Neural cell (in vitro differentiated cells): ENCODE measurements at regions not wholly inside any gene's neighbourhood (a gene's known extent, or its start where the extent isn't known, plus 50 kb on each side); places are given as distances from the start of the nearest gene placed in this dataset.

Experiments used
- H2AFZ ChIP-seq: fragments of 200-600, 300-800 bp; sonication (generic), shearing (Covaris generic); 2 replicates; pipeline ENCODE4 v1.6.0; 2014; ENCODE audit warnings: low read depth, mild to moderate bottlenecking, antibody characterized with exemption, low read length, moderate library complexity
- H3F3A ChIP-seq: fragments of 200-600 bp; shearing (Covaris generic); 2 replicates; pipeline ENCODE4 v1.6.1; 2016; ENCODE audit warnings: mild to moderate bottlenecking, moderate library complexity, mixed read lengths, antibody characterized with exemption, low read length; ENCODE audit not compliant: insufficient read depth, poor library complexity, severe bottlenecking
- H3K27ac ChIP-seq: fragments of 200-600, 300-800 bp; sonication (generic), shearing (Covaris generic); 2 replicates; pipeline ENCODE4 v1.5.1; 2014; ENCODE audit warnings: mild to moderate bottlenecking, low read length, moderate library complexity
- H3K27me3 ChIP-seq: fragments of 300-800, 200-600 bp; sonication (generic), shearing (Covaris generic); 2 replicates; pipeline ENCODE4 v1.6.0; 2014; ENCODE audit warnings: mild to moderate bottlenecking, low read depth, low read length, moderate library complexity; ENCODE audit not compliant: insufficient read depth
- H3K36me3 ChIP-seq: fragments of 300-800, 200-600 bp; sonication (generic), shearing (Covaris generic); 2 replicates; pipeline ENCODE4 v1.5.1; 2014; ENCODE audit warnings: mild to moderate bottlenecking, antibody characterized with exemption, low read length, moderate library complexity; ENCODE audit not compliant: insufficient read depth
- H3K4me2 ChIP-seq: fragments of 300-800, 200-600 bp; sonication (generic), shearing (Covaris generic); 2 replicates; pipeline ENCODE4 v1.6.0; 2014; ENCODE audit warnings: mild to moderate bottlenecking, low read length
- H3K4me3 ChIP-seq: fragments of 300-800, 200-600 bp; sonication (generic), shearing (Covaris generic); 2 replicates; pipeline ENCODE4 v1.5.1; 2014; ENCODE audit warnings: mild to moderate bottlenecking, low read length, moderate library complexity
- H3K79me2 ChIP-seq: fragments of 200-600 bp; shearing (Covaris generic); replicated peaks from 2 replicates; pipeline ENCODE4 v1.6.0; 2014; ENCODE audit warnings: mild to moderate bottlenecking, low read length, moderate library complexity; ENCODE audit not compliant: insufficient read depth
- H3K9ac ChIP-seq: fragments of 300-800, 200-600 bp; sonication (generic), shearing (Covaris generic); 2 replicates; pipeline ENCODE4 v1.6.1; 2016; ENCODE audit warnings: mild to moderate bottlenecking, low read length, mixed read lengths
- H3K9me2 ChIP-seq: fragments of 200-600 bp; shearing (Covaris generic); 2 replicates; pipeline ENCODE4 v1.6.1; 2016; ENCODE audit warnings: mild to moderate bottlenecking, low read length, mixed read lengths; ENCODE audit not compliant: insufficient read depth
- H3K9me3 ChIP-seq: fragments of 200-600, 300-800 bp; sonication (generic), shearing (Covaris generic); 2 replicates; pipeline ENCODE4 v1.6.1; 2016; ENCODE audit warnings: mild to moderate bottlenecking, mixed run types, low read length, moderate library complexity, mixed read lengths
- H4K20me1 ChIP-seq: fragments of 200-600 bp; shearing (Covaris generic); 2 replicates; pipeline ENCODE4 v1.6.1; 2016; ENCODE audit warnings: mild to moderate bottlenecking, mixed run types; ENCODE audit not compliant: insufficient read depth
- EP300 ChIP-seq: fragments of 450-650 bp; conservative IDR thresholded peaks from 2 replicates; pipeline ENCODE4 v1.6.1; 2014; ENCODE audit warnings: antibody characterized with exemption, mild to moderate bottlenecking, moderate library complexity; ENCODE audit not compliant: poor library complexity, severe bottlenecking
- EZH2 ChIP-seq: fragments of 200-600, 300-800 bp; shearing (Covaris generic), sonication (generic); IDR thresholded peaks from 2 replicates; pipeline ENCODE4 v1.6.1; 2014; ENCODE audit warnings: antibody characterized with exemption, low read length, borderline replicate concordance, mild to moderate bottlenecking; ENCODE audit not compliant: insufficient read depth, poor library complexity, severe bottlenecking
- MXI1 ChIP-seq: fragments of 450-650 bp; conservative IDR thresholded peaks from 2 replicates; pipeline ENCODE4 v1.6.1; 2014; ENCODE audit warnings: antibody characterized with exemption, mild to moderate bottlenecking; ENCODE audit not compliant: poor library complexity, severe bottlenecking
- POLR2AphosphoS5 ChIP-seq: IDR thresholded peaks from 2 replicates; pipeline ENCODE4 v1.6.1; 2012
- RAD21 ChIP-seq: fragments of 450-650 bp; conservative IDR thresholded peaks from 2 replicates; pipeline ENCODE4 v1.6.1; 2014; ENCODE audit warnings: antibody characterized with exemption, mild to moderate bottlenecking, moderate library complexity
- SMC3 ChIP-seq: fragments of 450-650 bp; conservative IDR thresholded peaks from 2 replicates; pipeline ENCODE4 v1.6.1; 2014; ENCODE audit warnings: antibody characterized with exemption, mild to moderate bottlenecking, moderate library complexity; ENCODE audit not compliant: poor library complexity
- TAF1 ChIP-seq: IDR thresholded peaks from 2 replicates; pipeline ENCODE4 v1.6.1; 2012; ENCODE audit warnings: low read depth
- TF ChIP-seq, protein P1 (sequence below): IDR thresholded peaks from 2 replicates; pipeline ENCODE4 v1.6.1; 2012; ENCODE audit warnings: borderline replicate concordance
- TF ChIP-seq, protein P2 (sequence below): fragments of 450-650 bp; IDR thresholded peaks from 2 replicates; pipeline ENCODE4 v1.5.1; 2014; ENCODE audit warnings: antibody characterized with exemption, mild to moderate bottlenecking, moderate library complexity; ENCODE audit not compliant: poor library complexity, severe bottlenecking

- Histone ChIP-seq H3K79me2 (no peaks in the 10 kb centered on the region), H3K27me3 (no peaks in the 10 kb centered on the region), H4K20me1 (no peaks in the 10 kb centered on the region), H3K9me3 (no peaks in the 10 kb centered on the region), H3K9me2 (no peaks in the 10 kb centered on the region), H3K9ac (no peak overlapping the region), H3K36me3 (no peaks in the 10 kb centered on the region), H3K4me2 (no peak overlapping the region), H3F3A (no peaks in the 10 kb centered on the region), H2AFZ (no peak overlapping the region), H3K27ac (no peak overlapping the region), H3K4me3 (no peak overlapping the region)
- TF ChIP-seq TAF1 (no peak), POLR2AphosphoS5 (no peak)
Measured at GRCh38 chr13:65064967-65065366, 2165.2 kb downstream of the PCDH9 start.

DNA sequence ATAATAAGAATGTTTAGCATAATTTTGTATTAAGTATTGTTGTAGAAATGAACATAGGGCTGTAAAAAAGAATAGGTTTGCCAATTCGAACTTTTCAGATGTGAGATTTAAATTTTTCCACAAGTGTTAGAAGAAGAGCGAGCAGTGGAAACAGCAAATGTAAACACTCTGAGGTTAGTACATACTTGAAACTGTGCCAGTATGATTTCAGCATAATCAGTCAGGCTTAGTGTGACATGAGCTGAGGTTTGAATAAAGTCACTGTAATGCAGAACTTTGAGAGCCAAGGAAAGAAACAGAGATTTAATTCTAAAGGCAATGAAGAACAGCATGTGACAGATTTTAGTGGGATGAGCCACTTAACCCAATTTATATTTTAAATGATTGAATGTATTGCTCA lies 2166.4 kb downstream of the PCDH9 start:
- Histone ChIP-seq H3K27ac (no peak overlapping the region), H3K79me2 (no peaks in the 10 kb centered on the region), H3K4me3 (no peak overlapping the region), H3F3A (no peaks in the 10 kb centered on the region), H2AFZ (no peak overlapping the region), H4K20me1 (no peaks in the 10 kb centered on the region), H3K36me3 (no peaks in the 10 kb centered on the region), H3K27me3 (no peaks in the 10 kb centered on the region), H3K9me3 (no peaks in the 10 kb centered on the region), H3K9ac (no peak overlapping the region), H3K9me2 (no peaks in the 10 kb centered on the region), H3K4me2 (no peak overlapping the region)
- TF ChIP-seq MXI1 (no peak), TAF1 (no peak), EP300 (no peak), SMC3 (no peak), POLR2AphosphoS5 (no peak), RAD21 (no peak)
- TF ChIP-seq, protein P1, sequence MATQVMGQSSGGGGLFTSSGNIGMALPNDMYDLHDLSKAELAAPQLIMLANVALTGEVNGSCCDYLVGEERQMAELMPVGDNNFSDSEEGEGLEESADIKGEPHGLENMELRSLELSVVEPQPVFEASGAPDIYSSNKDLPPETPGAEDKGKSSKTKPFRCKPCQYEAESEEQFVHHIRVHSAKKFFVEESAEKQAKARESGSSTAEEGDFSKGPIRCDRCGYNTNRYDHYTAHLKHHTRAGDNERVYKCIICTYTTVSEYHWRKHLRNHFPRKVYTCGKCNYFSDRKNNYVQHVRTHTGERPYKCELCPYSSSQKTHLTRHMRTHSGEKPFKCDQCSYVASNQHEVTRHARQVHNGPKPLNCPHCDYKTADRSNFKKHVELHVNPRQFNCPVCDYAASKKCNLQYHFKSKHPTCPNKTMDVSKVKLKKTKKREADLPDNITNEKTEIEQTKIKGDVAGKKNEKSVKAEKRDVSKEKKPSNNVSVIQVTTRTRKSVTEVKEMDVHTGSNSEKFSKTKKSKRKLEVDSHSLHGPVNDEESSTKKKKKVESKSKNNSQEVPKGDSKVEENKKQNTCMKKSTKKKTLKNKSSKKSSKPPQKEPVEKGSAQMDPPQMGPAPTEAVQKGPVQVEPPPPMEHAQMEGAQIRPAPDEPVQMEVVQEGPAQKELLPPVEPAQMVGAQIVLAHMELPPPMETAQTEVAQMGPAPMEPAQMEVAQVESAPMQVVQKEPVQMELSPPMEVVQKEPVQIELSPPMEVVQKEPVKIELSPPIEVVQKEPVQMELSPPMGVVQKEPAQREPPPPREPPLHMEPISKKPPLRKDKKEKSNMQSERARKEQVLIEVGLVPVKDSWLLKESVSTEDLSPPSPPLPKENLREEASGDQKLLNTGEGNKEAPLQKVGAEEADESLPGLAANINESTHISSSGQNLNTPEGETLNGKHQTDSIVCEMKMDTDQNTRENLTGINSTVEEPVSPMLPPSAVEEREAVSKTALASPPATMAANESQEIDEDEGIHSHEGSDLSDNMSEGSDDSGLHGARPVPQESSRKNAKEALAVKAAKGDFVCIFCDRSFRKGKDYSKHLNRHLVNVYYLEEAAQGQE: no peak
- TF ChIP-seq, protein P2, sequence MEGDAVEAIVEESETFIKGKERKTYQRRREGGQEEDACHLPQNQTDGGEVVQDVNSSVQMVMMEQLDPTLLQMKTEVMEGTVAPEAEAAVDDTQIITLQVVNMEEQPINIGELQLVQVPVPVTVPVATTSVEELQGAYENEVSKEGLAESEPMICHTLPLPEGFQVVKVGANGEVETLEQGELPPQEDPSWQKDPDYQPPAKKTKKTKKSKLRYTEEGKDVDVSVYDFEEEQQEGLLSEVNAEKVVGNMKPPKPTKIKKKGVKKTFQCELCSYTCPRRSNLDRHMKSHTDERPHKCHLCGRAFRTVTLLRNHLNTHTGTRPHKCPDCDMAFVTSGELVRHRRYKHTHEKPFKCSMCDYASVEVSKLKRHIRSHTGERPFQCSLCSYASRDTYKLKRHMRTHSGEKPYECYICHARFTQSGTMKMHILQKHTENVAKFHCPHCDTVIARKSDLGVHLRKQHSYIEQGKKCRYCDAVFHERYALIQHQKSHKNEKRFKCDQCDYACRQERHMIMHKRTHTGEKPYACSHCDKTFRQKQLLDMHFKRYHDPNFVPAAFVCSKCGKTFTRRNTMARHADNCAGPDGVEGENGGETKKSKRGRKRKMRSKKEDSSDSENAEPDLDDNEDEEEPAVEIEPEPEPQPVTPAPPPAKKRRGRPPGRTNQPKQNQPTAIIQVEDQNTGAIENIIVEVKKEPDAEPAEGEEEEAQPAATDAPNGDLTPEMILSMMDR: no peak

DNA sequence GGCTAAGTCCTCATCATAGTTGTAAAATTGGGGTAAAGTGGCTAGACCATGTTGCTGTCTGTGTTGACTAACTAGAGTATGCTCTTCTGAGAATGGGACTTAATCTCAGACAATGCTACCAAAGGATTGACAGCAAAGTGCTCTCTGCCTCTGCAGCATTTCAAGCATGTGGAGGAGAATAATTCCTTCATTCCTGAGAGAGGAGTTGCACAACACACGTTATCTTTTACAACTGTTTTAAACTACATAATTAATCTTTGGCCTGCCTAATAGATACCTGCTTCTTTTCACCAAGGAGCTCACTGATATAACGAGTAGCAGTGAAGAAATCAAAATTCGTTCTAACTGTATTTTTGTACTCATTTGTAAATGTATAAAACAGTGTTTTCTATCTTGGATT lies 2172.2 kb downstream of the PCDH9 start:
- H4K20me1 ChIP-seq: no peaks in the 10 kb centered on the region
- TF ChIP-seq, protein P2: no peak
- TF ChIP-seq, protein P1: no peak
- no peak for TF ChIP-seq RAD21
- TF ChIP-seq POLR2AphosphoS5: no peak
- no peak for TF ChIP-seq EP300
- no peak for TF ChIP-seq EZH2
- no peak for TF ChIP-seq SMC3
- no peak for TF ChIP-seq TAF1
- TF ChIP-seq MXI1: no peak
- no peaks in the 10 kb centered on the region for H3F3A ChIP-seq
- H3K9me2 ChIP-seq: no peaks in the 10 kb centered on the region
- no peaks in the 10 kb centered on the region for H3K36me3 ChIP-seq
- no peaks in the 10 kb centered on the region for H3K27me3 ChIP-seq
- no peak overlapping the region for H2AFZ ChIP-seq
- H3K79me2 ChIP-seq: no peaks in the 10 kb centered on the region
- no peak overlapping the region for H3K9ac ChIP-seq
- H3K9me3 ChIP-seq: no peaks in the 10 kb centered on the region
- H3K4me2 ChIP-seq: no peak overlapping the region
- no peak overlapping the region for H3K27ac ChIP-seq
- no peak overlapping the region for H3K4me3 ChIP-seq
